ENCODE measurements at regions not wholly inside any gene's neighbourhood (a gene's known extent, or its start where the extent isn't known, plus 50 kb on each side); places are given as distances from the start of the nearest gene placed in this dataset.
"Not testable (repeated sequence)": the region's sequence is repeated elsewhere in the genome, so short reads cannot be mapped to it uniquely, and the experiment has no call there.

GRCh38 chr10:34884272-34884952 is 69.3 kb upstream of the PARD3 start:
- no peak overlapping the region for H3K27ac ChIP-seq
- no peak overlapping the region for H3K4me3 ChIP-seq (replicated peaks in 1 of 3)
- H3K9me3 ChIP-seq: no peaks in the 10 kb centered on the region
- peaks cover 0 to 4% of the 10 kb centered on the region in 2 donors for H3K4me1 ChIP-seq
- WGBS, 2 donors: 89 to 93% methylated on average over 4 of the region's 4 CpGs
- H3K36me3 ChIP-seq: no peaks in the 10 kb centered on the region
- no peaks in the 10 kb centered on the region for H3K27me3 ChIP-seq
- TF ChIP-seq, protein P1, sequence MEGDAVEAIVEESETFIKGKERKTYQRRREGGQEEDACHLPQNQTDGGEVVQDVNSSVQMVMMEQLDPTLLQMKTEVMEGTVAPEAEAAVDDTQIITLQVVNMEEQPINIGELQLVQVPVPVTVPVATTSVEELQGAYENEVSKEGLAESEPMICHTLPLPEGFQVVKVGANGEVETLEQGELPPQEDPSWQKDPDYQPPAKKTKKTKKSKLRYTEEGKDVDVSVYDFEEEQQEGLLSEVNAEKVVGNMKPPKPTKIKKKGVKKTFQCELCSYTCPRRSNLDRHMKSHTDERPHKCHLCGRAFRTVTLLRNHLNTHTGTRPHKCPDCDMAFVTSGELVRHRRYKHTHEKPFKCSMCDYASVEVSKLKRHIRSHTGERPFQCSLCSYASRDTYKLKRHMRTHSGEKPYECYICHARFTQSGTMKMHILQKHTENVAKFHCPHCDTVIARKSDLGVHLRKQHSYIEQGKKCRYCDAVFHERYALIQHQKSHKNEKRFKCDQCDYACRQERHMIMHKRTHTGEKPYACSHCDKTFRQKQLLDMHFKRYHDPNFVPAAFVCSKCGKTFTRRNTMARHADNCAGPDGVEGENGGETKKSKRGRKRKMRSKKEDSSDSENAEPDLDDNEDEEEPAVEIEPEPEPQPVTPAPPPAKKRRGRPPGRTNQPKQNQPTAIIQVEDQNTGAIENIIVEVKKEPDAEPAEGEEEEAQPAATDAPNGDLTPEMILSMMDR (IDR thresholded peaks at IDR 0.05): no peak
- TF ChIP-seq POLR2A (IDR thresholded peaks at IDR 0.05): no peak
- DNase-seq: no peak
- intact Hi-C loops (cut with DNase I): no loop called here

DNA sequence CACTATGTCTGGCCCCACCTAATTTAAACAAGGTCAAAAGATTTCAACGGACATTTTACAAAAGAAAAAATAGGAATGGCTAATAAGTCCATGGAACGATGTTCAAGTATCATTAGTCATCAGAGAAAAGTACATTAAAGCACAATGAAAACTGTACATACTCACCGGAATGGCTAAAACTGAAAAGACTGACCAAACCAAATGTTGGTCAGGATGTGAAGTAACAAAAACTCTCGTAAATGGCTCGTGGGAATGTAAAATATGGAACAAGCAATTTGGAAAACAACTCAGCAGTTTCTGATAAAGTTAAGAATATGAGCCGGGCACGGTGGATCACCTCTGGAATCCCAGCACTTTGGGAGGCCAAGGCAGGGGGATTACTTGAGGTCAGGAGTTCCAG is 65.7 kb upstream of the PARD3 start:
- Histone ChIP-seq H3K36me3 (no peaks in the 10 kb centered on the region), H3K9me3 (no peaks in the 10 kb centered on the region), H3K4me1 (no peaks in the 10 kb centered on the region), H3K4me3 (replicated peaks in 1 of 3) (no peak overlapping the region), H3K27me3 (no peaks in the 10 kb centered on the region), H3K27ac (no peak overlapping the region)
- TF ChIP-seq POLR2A (IDR thresholded peaks at IDR 0.05): no peak
- TF ChIP-seq, protein P1 (IDR thresholded peaks at IDR 0.05): no peak
- 85 to 90% methylated on average over 7 of the region's 7 CpGs for WGBS, 2 donors
- intact Hi-C loops (cut with DNase I): no loop called here
- no peak for DNase-seq

GRCh38 chr10:34878651-34879050 is 63.6 kb upstream of the PARD3 start:
- H3K9me3 ChIP-seq; H3K4me3 ChIP-seq (replicated peaks in 1 of 3); DNase-seq; H3K36me3 ChIP-seq; H3K27me3 ChIP-seq; H3K27ac ChIP-seq; H3K4me1 ChIP-seq; intact Hi-C loops (cut with DNase I): not testable (repeated sequence)
- WGBS, 2 donors: 92 to 96% methylated on average over 1 of the region's 1 CpG

DNA sequence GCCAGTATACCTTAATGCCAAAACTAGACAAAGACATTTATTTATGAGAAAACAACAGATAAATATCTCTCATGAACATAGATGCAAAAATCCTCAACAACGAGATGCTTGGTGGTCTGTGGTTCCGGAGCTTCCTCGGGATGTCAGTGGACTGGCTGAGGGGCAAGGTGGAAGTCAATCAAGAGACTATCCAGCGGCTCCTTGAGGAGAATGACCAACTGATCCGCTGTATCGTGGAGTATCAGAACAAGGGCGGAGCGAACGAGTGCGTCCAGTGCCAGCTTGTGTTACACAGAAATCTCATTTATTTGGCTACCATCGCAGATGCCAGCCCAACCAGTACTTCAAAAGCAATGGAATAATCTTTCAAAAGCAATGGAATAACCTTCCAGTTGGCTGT is 60.0 kb upstream of the PARD3 start:
- intact Hi-C loops (cut with DNase I): no loop called here

DNA sequence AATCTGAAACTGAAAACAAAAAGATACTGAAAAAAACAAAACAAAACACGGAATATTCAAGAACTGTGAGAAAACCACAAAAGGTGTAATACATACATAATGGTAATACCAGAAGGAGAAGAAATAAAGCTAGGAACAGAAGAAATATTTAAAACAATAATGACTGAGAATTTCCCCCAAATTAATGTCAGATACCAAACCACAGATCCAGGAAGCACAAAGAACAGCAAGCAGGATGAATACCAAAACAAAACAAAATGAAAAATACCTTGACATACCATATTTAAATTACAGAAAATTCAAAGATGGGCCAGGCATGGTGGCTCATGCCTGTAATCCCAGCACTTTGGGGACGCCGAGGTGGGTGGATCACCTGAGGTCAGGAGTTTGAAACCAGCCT is 57.7 kb upstream of the PARD3 start:
- no peak for TF ChIP-seq POLR2A (IDR thresholded peaks at IDR 0.05)
- TF ChIP-seq, protein P1 (IDR thresholded peaks at IDR 0.05): no peak
- H3K9me3 ChIP-seq: no peaks in the 10 kb centered on the region
- H3K27ac ChIP-seq: no peak overlapping the region
- intact Hi-C loops (cut with DNase I): no loop called here
- H3K36me3 ChIP-seq: no peaks in the 10 kb centered on the region
- H3K4me1 ChIP-seq: no peaks in the 10 kb centered on the region
- no peaks in the 10 kb centered on the region for H3K27me3 ChIP-seq
- WGBS, 2 donors: 93 to 97% methylated on average over 3 of the region's 3 CpGs
- no peak for DNase-seq
- no peak overlapping the region for H3K4me3 ChIP-seq (replicated peaks in 1 of 3)

More for the DNA sequence above, 60.0 kb upstream of the PARD3 start:
- H3K9me3 ChIP-seq: no peaks in the 10 kb centered on the region
- H3K4me1 ChIP-seq: no peaks in the 10 kb centered on the region
- H3K36me3 ChIP-seq: no peaks in the 10 kb centered on the region
- H3K27me3 ChIP-seq: no peaks in the 10 kb centered on the region
- 95 to 97% methylated on average over 11 of the region's 11 CpGs for WGBS, 2 donors
- TF ChIP-seq POLR2A (IDR thresholded peaks at IDR 0.05): no peak
- TF ChIP-seq, protein P1 (IDR thresholded peaks at IDR 0.05): no peak
- H3K4me3 ChIP-seq (replicated peaks in 1 of 3): no peak overlapping the region
- no peak overlapping the region for H3K27ac ChIP-seq
- DNase-seq: no peak

Data from thyroid gland (tissue), 4 donors.